Rectal smooth muscle tissue (tissue), 1 donor: ENCODE measurements at regions not wholly inside any gene's neighbourhood (a gene's known extent, or its start where the extent isn't known, plus 50 kb on each side); places are given as distances from the start of the nearest gene placed in this dataset.

ENCODE experiments used
- H3K27ac ChIP-seq: one replicate; pipeline ENCODE4 v1.7.0; 2013; ENCODE audit warnings: low read depth, low read length, inconsistent platforms
- H3K27me3 ChIP-seq: one replicate; pipeline ENCODE4 v1.7.0; 2013; ENCODE audit warnings: low read length; ENCODE audit not compliant: control insufficient read depth, insufficient read depth
- H3K36me3 ChIP-seq: one replicate; pipeline ENCODE4 v1.7.0; 2013; ENCODE audit warnings: low read length; ENCODE audit not compliant: control insufficient read depth, insufficient read depth
- H3K4me1 ChIP-seq: one replicate; pipeline ENCODE4 v1.7.0; 2013; ENCODE audit warnings: low read length; ENCODE audit not compliant: control insufficient read depth, insufficient read depth
- H3K4me3 ChIP-seq: one replicate; pipeline ENCODE4 v1.7.0; 2013; ENCODE audit warnings: low read length
- H3K9ac ChIP-seq: one replicate; pipeline ENCODE4 v1.7.0; 2013; ENCODE audit warnings: low read length

DNA sequence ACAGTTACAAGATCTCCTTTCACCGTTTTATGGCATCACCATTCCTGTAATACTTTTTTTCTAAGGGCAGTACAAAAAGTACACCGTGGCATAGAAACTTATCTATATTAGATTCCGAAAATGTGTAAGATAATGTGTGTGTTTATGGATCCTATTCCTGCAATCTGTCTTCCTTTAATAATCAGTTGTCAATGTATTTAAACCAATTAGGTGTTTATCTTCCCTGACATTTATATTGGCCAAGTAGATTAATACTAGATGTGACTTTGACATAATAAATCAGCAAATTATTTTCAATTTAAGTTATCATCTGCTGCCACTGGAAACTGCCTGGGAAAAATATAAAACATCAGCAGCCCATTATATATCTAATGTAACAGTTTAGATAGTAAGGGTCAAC lies 770.3 kb upstream of the ADGRL2 start:
- Histone ChIP-seq H3K4me3 (no peak overlapping the region), H3K27ac (no peak overlapping the region)

DNA sequence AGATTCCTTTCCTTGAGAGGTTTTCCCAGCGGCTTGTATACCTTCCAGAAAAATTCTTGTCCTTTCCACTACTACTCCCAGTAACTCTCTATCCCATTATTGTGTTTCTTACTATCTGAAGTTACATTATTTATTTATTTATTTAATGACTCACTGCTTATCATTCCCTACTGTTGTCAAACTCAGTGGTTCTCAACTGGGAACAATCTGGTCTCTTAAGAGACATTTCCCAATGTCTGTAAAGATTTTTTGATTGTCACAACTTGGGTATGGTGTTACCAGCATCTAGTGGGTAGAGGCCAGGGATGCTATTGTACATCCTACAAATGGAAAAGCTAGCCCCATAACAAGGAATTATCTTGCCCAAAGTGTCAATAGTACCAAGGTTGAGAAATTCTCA lies 771.5 kb upstream of the ADGRL2 start:
- H3K27me3 ChIP-seq: no peaks in the 10 kb centered on the region
- no peaks in the 10 kb centered on the region for H3K36me3 ChIP-seq
- H3K9ac ChIP-seq: no peak overlapping the region
- no peak overlapping the region for H3K4me3 ChIP-seq
- H3K4me1 ChIP-seq: no peaks in the 10 kb centered on the region
- H3K27ac ChIP-seq: no peak overlapping the region

More for the DNA sequence above, 770.3 kb upstream of the ADGRL2 start:
- Histone ChIP-seq H3K36me3 (no peaks in the 10 kb centered on the region), H3K4me1 (no peaks in the 10 kb centered on the region), H3K9ac (no peak overlapping the region), H3K27me3 (no peaks in the 10 kb centered on the region)

DNA sequence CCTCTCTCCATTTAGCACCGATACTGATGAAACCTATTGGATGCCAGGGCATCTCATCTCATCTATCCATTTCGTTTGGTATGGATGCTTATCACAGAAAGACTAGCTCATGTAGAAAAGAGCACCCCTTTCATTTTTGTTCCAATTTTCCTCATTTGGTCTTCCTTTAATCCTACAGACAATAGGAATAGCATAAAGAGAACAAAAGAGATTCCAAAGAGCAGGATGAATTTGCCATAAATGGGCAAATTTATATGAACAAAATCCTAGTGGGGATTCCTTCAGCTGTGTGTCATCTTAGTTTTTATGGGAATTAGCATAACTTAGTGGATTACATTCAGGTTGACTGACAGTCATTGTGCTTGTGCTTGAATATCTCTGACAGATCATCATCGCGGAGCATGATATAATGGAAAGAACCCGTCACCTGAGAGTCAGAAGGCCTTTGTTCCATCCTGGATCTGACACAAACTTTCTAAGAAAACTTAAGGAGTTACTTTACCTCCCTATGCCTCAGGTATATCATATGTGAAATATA lies 777.5 kb upstream of the ADGRL2 start:
- H3K27ac ChIP-seq: no peak overlapping the region

DNA sequence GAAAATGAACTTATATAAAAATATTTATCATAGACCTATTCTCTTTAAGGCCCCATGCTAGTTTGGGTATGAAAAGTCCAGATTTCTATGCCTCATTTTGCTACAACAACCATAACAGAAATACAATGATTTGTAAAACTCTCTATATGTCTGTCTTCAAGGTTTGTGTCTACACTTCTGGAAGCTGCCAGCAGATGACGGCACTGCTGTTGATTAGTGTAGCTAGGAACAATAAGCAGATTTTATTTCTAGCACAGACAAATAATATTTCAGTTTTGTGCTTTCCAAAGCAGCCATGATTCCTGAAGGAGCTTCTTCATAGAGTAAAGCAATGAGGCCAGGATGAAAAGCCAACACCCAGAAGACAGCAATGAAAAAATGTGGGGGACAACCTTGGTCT lies 779.6 kb upstream of the ADGRL2 start:
- Histone ChIP-seq H3K27me3 (no peaks in the 10 kb centered on the region), H3K4me1 (no peaks in the 10 kb centered on the region), H3K36me3 (no peaks in the 10 kb centered on the region), H3K27ac (no peak overlapping the region), H3K4me3 (no peak overlapping the region), H3K9ac (no peak overlapping the region)

More for the DNA sequence above, 777.5 kb upstream of the ADGRL2 start:
- H3K9ac ChIP-seq: no peak overlapping the region
- H3K4me1 ChIP-seq: no peaks in the 10 kb centered on the region
- H3K4me3 ChIP-seq: no peak overlapping the region
- no peaks in the 10 kb centered on the region for H3K27me3 ChIP-seq
- no peaks in the 10 kb centered on the region for H3K36me3 ChIP-seq

DNA sequence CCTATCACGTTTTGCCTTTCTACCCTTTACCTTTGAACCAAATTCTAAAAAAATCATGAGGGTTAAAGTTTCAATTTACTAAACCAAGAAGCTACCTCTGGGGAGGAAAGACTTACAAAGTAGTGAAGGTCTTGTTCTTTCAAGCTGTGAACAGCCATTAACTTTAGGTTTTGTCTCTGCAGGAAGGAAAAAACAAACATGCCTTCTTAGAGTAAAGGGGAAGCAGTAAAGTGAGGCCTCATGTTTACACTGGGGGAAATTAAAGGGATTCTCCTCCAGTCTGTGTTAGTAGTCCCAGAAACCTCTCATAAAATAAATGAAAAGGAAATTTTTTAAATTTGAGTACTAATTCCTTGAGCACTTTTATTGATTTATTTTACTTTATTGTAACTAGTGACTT lies 780.2 kb upstream of the ADGRL2 start:
- Histone ChIP-seq H3K4me3 (no peak overlapping the region), H3K9ac (no peak overlapping the region), H3K36me3 (no peaks in the 10 kb centered on the region), H3K4me1 (no peaks in the 10 kb centered on the region), H3K27me3 (no peaks in the 10 kb centered on the region), H3K27ac (no peak overlapping the region)

DNA sequence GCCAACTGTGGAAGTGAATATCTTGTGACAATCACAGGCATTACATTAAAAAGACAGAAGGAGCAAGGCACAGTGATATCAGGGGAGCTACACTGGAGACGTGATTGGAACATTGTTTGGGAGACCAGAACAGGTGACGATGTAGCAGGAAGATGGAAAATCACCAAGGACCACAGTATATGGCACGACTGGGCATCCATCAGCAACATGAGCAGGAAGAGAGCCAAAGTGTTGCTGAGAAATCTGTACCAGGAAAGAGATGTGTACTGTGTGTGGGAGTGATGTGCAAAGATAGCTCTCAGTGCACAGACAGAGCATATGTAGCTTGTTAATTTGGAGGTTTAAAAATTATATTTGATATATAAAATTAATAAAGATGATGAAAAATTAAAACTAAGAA lies 790.6 kb upstream of the ADGRL2 start:
- no peak overlapping the region for H3K9ac ChIP-seq
- H3K4me1 ChIP-seq: no peaks in the 10 kb centered on the region
- no peaks in the 10 kb centered on the region for H3K27me3 ChIP-seq
- no peak overlapping the region for H3K27ac ChIP-seq
- H3K36me3 ChIP-seq: no peaks in the 10 kb centered on the region
- H3K4me3 ChIP-seq: no peak overlapping the region

DNA sequence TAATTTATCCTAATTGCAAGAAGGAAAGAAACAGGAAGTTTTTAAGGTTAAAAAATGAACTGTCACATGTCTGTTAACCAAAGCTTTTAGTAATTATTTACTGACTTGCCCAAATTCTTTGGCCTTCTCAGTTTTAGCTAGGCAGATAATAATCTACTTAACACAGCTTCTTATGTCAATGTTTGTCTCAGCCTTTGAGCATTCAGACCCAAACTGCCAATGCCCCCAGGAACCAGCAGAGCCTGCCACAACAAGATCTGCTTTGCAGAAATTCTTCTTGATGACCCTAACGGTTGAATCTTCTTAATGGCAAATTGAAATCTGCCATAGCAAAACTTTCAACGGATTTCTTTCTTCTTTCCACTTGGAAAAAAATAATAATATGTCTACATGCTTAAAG lies 792.4 kb upstream of the ADGRL2 start:
- no peaks in the 10 kb centered on the region for H3K4me1 ChIP-seq
- H3K4me3 ChIP-seq: no peak overlapping the region
- no peaks in the 10 kb centered on the region for H3K27me3 ChIP-seq
- H3K9ac ChIP-seq: no peak overlapping the region
- no peak overlapping the region for H3K27ac ChIP-seq
- no peaks in the 10 kb centered on the region for H3K36me3 ChIP-seq

DNA sequence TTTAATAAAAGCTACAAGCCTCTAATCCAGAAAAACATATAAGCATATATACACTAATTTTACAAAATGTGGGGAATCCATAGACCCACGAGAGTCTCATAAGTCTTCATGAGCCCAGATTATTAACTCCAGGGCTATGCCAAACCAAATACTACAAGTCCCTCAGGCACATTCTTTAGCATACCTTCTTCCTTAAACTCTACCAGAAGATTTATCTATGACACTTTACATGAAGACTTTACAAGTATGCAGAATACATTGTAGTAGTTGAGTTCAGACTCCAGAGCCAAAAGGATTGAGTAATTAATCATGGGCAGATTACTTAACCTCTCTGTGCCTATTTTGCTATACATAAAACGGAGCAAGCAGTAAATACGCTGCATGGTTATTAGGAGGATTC lies 793.7 kb upstream of the ADGRL2 start:
- H3K27ac ChIP-seq: no peak overlapping the region
- H3K4me3 ChIP-seq: no peak overlapping the region
- H3K36me3 ChIP-seq: no peaks in the 10 kb centered on the region
- no peaks in the 10 kb centered on the region for H3K27me3 ChIP-seq
- no peak overlapping the region for H3K9ac ChIP-seq
- no peaks in the 10 kb centered on the region for H3K4me1 ChIP-seq

DNA sequence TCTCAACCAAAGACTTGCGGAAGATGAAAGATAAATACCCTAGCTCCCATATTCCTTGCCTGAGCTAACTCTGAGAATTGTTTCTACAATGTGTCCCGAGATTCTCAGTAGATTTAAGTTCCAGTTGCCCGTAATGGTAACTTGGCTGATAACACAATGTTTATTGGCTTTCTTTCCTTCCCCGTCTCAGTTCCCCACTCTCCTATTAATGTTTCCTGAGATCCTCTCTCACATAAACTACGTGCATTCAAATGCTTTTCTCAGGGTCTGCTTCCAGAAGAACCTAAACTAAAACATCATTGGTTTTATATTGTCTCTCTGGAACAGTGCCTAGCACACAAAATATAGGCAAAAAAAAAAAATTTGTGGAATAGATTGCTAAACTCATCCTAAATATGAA lies 794.2 kb upstream of the ADGRL2 start:
- Histone ChIP-seq H3K27ac (no peak overlapping the region), H3K4me1 (no peaks in the 10 kb centered on the region), H3K4me3 (no peak overlapping the region), H3K36me3 (no peaks in the 10 kb centered on the region), H3K9ac (no peak overlapping the region), H3K27me3 (no peaks in the 10 kb centered on the region)

DNA sequence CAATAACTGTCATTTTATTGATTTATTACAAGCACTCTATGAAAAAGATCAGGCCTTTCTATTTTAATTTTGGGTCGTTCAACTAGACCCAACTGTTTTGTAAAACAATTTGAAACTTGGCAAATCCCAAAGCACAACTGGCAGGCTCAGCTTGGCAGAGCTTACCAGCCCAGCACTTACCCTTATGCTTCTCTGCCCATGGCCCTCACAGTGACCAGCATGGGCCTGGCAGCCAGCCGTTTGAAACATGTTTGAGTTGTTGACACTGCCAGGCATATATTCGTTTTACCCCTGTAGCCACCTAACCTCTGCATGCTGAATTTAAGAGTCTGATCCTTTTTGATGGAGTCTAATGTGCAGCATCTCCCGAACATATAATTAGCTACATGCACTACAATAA lies 796.7 kb upstream of the ADGRL2 start:
- H3K36me3 ChIP-seq: no peaks in the 10 kb centered on the region
- H3K4me3 ChIP-seq: no peak overlapping the region
- no peak overlapping the region for H3K9ac ChIP-seq
- no peak overlapping the region for H3K27ac ChIP-seq
- H3K4me1 ChIP-seq: no peaks in the 10 kb centered on the region
- no peaks in the 10 kb centered on the region for H3K27me3 ChIP-seq

DNA sequence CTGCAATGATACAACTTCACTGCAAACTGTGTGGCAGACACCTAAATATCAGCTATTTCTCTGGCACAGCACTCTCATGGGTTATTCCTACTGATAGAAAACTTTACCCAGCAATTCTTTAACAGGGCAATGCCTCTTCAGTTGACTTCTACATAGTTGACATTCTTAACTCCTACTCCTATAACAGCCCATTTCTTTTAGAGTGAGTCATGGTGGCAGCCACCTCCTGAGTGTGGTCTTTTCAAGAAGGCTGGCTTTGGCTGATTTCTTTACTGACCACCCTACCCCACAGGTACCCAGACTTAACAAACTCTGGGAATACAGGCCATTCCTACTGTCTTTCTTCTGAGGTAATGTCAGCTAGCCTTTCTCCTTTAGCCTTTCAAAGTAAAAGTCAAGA lies 805.8 kb upstream of the ADGRL2 start:
- Histone ChIP-seq H3K4me3 (no peak overlapping the region), H3K27me3 (no peaks in the 10 kb centered on the region), H3K27ac (no peak overlapping the region), H3K4me1 (no peaks in the 10 kb centered on the region), H3K9ac (no peak overlapping the region), H3K36me3 (no peaks in the 10 kb centered on the region)

DNA sequence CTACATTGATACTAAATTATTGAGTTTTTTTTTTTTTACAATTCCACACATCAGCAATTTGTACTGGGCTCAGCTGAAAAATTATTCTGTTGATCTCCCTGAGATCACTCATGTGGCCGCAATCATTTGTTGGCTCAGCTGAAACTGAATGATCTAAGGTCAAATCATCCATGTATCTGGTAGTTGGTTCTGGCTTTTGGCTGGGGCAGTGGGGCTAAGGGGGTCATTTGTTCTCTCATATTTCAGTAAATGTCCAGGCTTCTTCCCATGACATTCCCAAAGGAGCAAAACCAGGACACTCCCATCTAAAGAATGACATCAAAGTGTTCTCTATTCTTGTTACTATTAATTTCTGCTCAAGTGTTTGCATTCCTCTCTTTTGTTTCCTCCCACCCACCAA lies 806.7 kb upstream of the ADGRL2 start:
- Histone ChIP-seq H3K36me3 (no peaks in the 10 kb centered on the region), H3K9ac (no peak overlapping the region), H3K4me1 (no peaks in the 10 kb centered on the region), H3K27ac (no peak overlapping the region), H3K27me3 (no peaks in the 10 kb centered on the region), H3K4me3 (no peak overlapping the region)

DNA sequence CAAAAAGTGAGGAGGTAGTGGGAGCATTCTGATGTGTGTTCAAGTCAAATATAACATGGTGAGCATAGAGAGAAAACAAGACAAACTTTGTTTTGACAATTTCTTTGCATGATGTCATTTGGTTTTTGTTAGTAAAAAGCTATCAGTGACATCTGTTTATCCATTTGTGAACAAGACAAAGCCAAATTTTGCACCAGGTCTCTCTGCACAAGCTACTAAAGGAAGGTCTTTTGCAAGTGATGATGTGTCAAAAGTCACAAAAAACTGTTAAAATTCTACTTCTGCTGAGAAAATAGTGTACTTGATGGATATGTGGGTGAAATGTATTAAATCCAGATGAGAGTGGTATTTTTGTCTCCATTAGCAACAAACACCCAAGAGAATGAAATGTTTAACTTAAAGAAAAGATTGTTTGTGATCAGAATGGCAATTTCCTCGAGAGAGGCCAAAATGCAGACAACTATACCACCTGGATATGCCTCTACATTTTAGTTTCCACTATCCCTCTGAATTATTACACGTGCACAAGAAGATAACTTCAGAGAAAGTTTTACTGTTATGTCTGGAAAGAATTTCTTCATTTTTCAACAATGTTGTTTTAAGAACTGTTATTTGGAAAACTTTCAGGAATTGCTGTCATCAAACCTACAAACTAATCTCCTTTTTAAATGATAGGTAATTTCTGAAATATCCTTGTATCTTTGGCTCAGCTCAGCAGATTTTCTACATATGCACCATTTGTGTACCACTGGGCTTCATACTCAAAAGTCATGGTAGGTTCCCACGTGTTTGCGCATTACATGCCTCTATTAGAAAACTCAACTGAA lies 807.4 kb upstream of the ADGRL2 start:
- H3K4me3 ChIP-seq: no peak overlapping the region
- H3K27me3 ChIP-seq: no peaks in the 10 kb centered on the region
- no peak overlapping the region for H3K9ac ChIP-seq
- no peak overlapping the region for H3K27ac ChIP-seq
- H3K4me1 ChIP-seq: no peaks in the 10 kb centered on the region
- H3K36me3 ChIP-seq: no peaks in the 10 kb centered on the region
